CD4-positive, alpha-beta T cell treated with Interleukin-1 beta for 1 hour (primary cell): ENCODE measurements at regions not wholly inside any gene's neighbourhood (a gene's known extent, or its start where the extent isn't known, plus 50 kb on each side); places are given as distances from the start of the nearest gene placed in this dataset.

Source experiments
- DNase-seq, 2 donors: peaks; one replicate each; pipeline ENCODE4 v3.0.0-alpha.2; 2020 to 2022

DNA sequence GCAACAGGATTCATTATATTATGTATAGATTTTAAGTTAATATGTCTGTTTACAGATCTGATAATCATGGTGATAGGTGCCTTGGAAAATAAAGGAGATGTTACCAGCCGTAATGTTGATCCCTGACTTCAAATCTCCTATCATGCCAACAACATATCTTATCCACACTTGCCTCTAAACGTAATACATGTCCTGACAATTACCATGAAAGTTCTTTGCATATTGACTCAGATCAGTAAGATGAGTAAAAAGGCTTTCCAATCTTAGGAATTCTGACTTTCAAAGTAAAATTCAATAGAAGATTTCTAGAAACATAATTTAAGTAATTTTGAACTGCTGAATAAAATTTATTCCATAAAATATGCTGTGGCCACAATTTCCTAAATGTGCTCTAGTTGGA, 513.3 kb downstream of the ANKRD50 start:
- DNase-seq = no peak

GRCh38 chr4:124199755-124200154, 512.8 kb downstream of the ANKRD50 start:
- no peak for DNase-seq

- no peak for DNase-seq
These were observed 510.9 kb downstream of the ANKRD50 start for GRCh38 chr4:124201636-124202035.

- DNase-seq = no peak
These were observed 510.4 kb downstream of the ANKRD50 start for GRCh38 chr4:124202099-124202498.

GRCh38 chr4:124203613-124204238, 508.8 kb downstream of the ANKRD50 start:
- DNase-seq = no peak

- no peak for DNase-seq
These were observed 505.5 kb downstream of the ANKRD50 start for GRCh38 chr4:124206779-124207605.

- DNase-seq = no peak
These were observed 503.3 kb downstream of the ANKRD50 start for GRCh38 chr4:124209211-124209610.

GRCh38 chr4:124209626-124210025, 502.9 kb downstream of the ANKRD50 start:
- DNase-seq = no peak

DNA sequence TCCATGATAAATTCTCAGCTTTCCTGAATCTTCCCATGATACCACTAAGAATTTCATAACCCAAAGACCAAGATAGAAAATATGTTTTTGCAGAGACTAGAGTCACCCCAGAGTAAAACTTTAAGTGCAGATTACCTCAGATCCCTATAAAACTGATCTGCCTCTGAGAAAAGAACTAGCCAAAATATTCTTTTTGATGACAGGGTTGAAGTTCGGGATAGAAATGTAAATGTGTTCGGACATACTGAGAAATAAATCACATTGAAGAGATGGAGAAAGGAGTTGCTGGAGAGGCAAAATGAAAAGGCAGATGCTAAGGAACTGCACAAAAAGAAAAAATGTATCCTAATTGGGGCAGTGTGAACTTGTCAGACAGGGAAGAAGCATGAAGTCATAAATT, 501.8 kb downstream of the ANKRD50 start:
- DNase-seq = no peak

GRCh38 chr4:124212815-124213630, 499.5 kb downstream of the ANKRD50 start:
- DNase-seq = no peak

- DNase-seq = no peak
These were observed 493.1 kb downstream of the ANKRD50 start for GRCh38 chr4:124219389-124219788.

DNA sequence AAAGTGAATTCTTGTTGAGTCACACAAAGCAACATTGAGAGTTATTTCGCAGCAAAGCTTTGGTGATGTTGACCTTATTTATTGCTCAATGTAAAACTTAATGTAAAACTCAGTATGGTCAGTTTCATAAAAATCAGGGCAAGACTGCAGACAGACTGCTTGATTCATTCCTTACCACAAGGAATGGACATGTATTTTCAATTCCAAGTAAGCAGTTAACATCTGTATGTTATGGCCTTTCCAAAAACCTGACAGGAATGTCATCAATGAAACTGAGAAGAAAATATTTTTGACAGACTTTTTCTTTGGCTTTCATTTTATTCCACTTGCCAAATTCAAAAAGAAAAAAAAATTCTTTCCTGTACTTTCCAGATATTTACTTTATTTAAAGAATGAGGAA, 488.3 kb downstream of the ANKRD50 start:
- DNase-seq = no peak

DNA sequence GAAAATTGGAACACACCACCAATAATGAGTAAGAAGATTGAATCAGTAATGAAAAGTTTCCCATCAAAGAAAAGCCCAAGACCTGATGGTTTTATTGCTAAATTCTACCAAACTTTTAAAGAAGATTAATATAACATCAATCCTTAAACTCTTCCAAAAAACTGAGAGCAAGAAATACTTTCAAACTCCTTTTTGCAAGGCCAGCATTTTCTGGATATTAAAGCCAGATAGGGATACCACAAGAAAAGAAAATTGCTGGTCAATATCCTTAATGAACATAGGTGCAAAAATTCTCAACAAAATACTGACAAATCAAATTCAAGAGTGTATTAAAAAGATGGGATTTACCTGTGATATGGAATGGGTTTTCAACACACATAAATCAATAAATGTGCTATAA, 484.6 kb downstream of the ANKRD50 start:
- DNase-seq = no peak

DNA sequence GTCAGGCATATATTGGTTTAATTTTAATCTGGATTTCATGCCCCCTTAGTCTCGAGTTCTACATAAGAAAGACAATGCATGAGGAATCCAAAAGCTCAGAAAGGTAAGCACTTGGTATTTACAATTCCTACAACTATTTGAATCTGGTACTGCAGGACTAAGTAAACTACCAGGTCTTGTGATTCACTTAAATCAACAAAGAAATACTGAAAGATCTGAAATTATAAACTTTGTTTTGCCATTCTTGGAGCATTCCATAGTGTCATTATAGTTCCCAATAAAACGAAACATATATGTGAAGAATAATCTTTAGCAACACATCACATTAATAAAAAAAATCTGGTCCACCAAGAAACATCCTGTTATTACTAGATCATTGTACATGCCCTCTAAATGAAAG, 482.3 kb downstream of the ANKRD50 start:
- no peak for DNase-seq

- no peak for DNase-seq
These were observed 477.8 kb downstream of the ANKRD50 start for GRCh38 chr4:124234771-124235170.

DNA sequence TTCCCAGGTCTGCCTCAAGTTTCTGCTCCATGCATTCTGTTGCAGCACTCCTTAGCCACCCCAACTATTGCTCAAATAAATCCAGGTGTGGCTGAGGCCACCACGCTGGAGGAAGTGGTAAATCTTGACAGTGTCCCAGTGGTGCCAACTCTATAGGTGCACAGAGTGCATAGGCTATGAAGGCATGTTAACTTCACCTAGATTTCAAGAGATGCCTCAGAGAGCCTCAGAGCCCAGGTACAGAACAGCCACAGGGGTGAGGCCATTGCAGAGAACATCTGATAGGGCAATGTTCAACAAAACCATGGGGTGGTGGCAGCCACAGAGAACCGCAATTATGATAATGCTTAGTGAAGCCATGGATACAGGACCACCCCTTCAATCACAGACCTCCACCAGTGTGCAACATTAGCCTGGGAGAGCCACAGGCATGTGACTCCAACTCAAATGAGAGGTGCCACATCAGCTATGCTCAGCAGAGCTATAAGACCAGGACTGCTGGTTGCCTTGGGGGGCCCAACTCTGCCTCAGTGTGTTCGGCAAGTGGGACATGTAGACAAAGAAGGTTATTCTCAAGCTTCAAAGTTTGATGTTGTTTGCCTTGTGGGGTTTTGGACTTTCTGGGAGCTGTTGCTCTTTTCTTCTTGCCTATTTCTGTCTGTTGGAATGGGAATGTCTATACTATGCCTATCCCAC, 468.7 kb downstream of the ANKRD50 start:
- no peak for DNase-seq

DNA sequence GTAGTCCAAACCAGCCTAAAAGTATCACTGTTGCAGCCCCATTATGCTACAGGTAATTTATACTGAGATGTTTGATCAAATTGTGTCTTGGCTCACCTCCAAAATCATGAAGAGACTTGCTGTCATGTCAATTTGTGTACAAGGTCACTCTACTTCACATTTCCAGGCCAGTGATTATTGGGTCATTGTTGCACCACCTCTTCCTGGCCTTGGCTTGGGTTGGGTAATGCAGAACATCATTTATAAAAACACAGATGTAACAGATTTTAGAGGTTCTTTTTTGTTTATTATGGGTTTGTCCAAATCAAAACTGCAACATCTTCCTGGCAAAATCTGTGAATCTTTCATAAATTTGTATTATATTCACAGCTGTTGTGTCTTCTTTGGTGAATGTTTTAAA, 459.5 kb downstream of the ANKRD50 start:
- DNase-seq = no peak

- peak; percentile 11 to 33 for DNase-seq
These were observed 450.0 kb downstream of the ANKRD50 start for GRCh38 chr4:124262211-124263179.

DNA sequence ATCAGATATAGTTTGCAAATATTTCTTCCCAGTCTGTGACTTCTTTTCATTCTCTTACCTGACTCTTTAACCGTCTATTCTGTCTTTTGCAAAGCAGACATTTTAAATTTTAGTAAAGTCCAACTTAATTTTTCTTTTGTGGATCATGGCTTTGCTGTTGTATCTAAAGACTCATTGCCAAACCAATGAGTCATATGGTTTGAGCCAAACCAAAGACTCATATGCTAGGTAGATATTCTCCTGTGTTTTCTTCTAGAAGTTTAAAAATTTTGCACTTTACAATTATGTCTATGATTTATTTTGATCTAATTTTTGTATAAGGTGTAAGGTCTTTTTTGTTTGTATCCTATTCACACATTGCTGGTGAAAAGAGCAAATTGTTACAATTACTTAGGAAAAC, 446.8 kb downstream of the ANKRD50 start:
- no peak for DNase-seq

- no peak for DNase-seq
These were observed 445.8 kb downstream of the ANKRD50 start for GRCh38 chr4:124266721-124267120.

DNA sequence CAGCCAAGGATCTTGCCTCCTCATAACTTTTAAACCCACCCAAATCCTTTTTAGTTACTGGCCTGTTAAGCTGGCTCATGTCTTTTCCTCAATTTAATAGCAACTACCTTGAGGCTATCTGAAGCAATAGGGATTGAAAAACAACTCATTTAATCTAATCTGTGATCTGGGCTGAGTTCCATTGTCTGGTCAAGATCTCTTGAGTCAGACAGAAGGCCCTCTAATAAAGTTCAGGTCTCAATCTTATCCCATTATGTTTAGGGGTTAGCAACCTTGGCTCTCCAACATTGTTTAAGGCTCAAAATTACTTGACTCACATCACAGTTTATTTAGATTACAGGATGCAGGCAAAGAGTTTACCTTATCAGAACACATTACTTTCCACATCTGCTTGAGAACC, 436.1 kb downstream of the ANKRD50 start:
- no peak for DNase-seq

GRCh38 chr4:124277691-124278090, 434.8 kb downstream of the ANKRD50 start:
- no peak for DNase-seq
